K562 (cell line): ENCODE measurements at regions not wholly inside any gene's neighbourhood (a gene's known extent, or its start where the extent isn't known, plus 50 kb on each side); places are given as distances from the start of the nearest gene placed in this dataset.

ENCODE experiments used
- ATAC-seq: fragments of 200-7000 bp; cut with Tn5 transposase; 3 replicates; pipeline ENCODE4 v1.9.1; 2020; ENCODE audit warnings: moderate library complexity
- BruUV-seq: library from RNA; stranded (reverse); fragments of 400-500 nt; replicated peaks from 2 replicates; lab custom pipeline; 2021; lab: Mats Ljungman, UMichigan
- CTCF ChIA-PET: fragments of 300-600 bp; formaldehyde crosslinking; extraction: SDS; loops from one replicate; lab custom pipeline; 2021; ENCODE audit warnings: low intra/inter-chr PET ratio; lab: Yijun Ruan, JAX
- POLR2A ChIA-PET: fragments of 300-600, 350-650 bp; sonication (Branson Sonifier 250); formaldehyde crosslinking; extraction: SDS; loops from one replicate; lab custom pipeline; 2021; ENCODE audit warnings: antibody characterized with exemption, inconsistent platforms; lab: Yijun Ruan, JAX
- DNase-seq, 4 experiments: peaks; one replicate each; pipeline versions ENCODE4 v3.0.0 to v3.0.0-alpha.2; 2011 to 2018; ENCODE audit warnings: low spot score in 3 of 4, mixed read lengths in 3 of 4; ENCODE audit errors: extremely low read depth in 1 of 4
- FAIRE-seq: peaks from 2 replicates; lab custom pipeline; 2011; peaks lifted over from hg19 to GRCh38; lab: Jason Lieb, UNC
- H2AFZ ChIP-seq: 2 replicates; pipeline ENCODE4 v1.6.0; 2011; ENCODE audit warnings: low read depth, low read length, control low read depth, inconsistent platforms
- H3K27ac ChIP-seq: fragments of 200-600 bp; 3 replicates; pipeline ENCODE4 v1.8.0; 2011; ENCODE audit warnings: low read depth, mild to moderate bottlenecking, control low read depth, inconsistent platforms, low read length, moderate library complexity, mixed read lengths; ENCODE audit errors: extremely low read depth
- H3K27me3 ChIP-seq, 2 experiments: fragments of 300-600 bp in 1 of 2; 2 replicates in 1 of 2; 3 replicates in 1 of 2; pipeline versions ENCODE4 v1.6.0 to v1.8.0; 2011; ENCODE audit warnings: inconsistent platforms in 2 of 2, low read length in 2 of 2, mild to moderate bottlenecking in 1 of 2, mixed read lengths in 1 of 2, moderate library complexity in 1 of 2; ENCODE audit not compliant: control insufficient read depth in 2 of 2, insufficient read depth in 2 of 2
- H3K36me3 ChIP-seq: fragments of 300-600 bp; 3 replicates; pipeline ENCODE4 v1.8.0; 2011; ENCODE audit warnings: mild to moderate bottlenecking, low read length, inconsistent platforms; ENCODE audit not compliant: control insufficient read depth, insufficient read depth
- H3K4me1 ChIP-seq, 2 experiments: fragments of 200-600 bp in 1 of 2; replicated peaks in 1 of 2; 2 replicates in 1 of 2; 3 replicates in 1 of 2; pipeline versions ENCODE4 v1.5.1 to v1.8.0; 2011; ENCODE audit warnings: inconsistent platforms in 2 of 2, low read length in 2 of 2, mild to moderate bottlenecking in 1 of 2, mixed read lengths in 1 of 2, moderate library complexity in 1 of 2; ENCODE audit not compliant: control insufficient read depth in 2 of 2, insufficient read depth in 2 of 2
- H3K4me2 ChIP-seq: 2 replicates; pipeline ENCODE4 v1.6.1; 2011; ENCODE audit warnings: low read length, control low read depth, inconsistent platforms, mixed read lengths; ENCODE audit not compliant: insufficient read depth
- H3K4me3 ChIP-seq: fragments of 200-600 bp; sonication (generic), shearing (Covaris generic); 2 replicates; pipeline ENCODE4 v1.5.1; 2016; ENCODE audit warnings: control low read depth, inconsistent platforms
- H3K79me2 ChIP-seq: fragments of 200-600 bp; 3 replicates; pipeline ENCODE4 v1.8.0; 2011; ENCODE audit warnings: low read length, inconsistent platforms; ENCODE audit not compliant: control insufficient read depth, insufficient read depth
- H3K9ac ChIP-seq, 2 experiments: 2 replicates each; pipeline versions ENCODE4 v1.6.0 to v1.6.1; 2011; ENCODE audit warnings: low read depth in 2 of 2, low read length in 2 of 2, control low read depth in 1 of 2, inconsistent platforms in 1 of 2, mild to moderate bottlenecking in 1 of 2, mixed read lengths in 1 of 2; ENCODE audit not compliant: insufficient read depth in 1 of 2
- H3K9me1 ChIP-seq: one replicate; pipeline ENCODE4 v1.6.0; 2011; ENCODE audit warnings: inconsistent platforms, mild to moderate bottlenecking, low read length, moderate library complexity; ENCODE audit not compliant: control insufficient read depth, insufficient read depth
- H3K9me3 ChIP-seq: replicated peaks from 2 replicates; pipeline ENCODE4 v1.5.1; 2011; ENCODE audit warnings: low read depth, low read length, inconsistent platforms; ENCODE audit not compliant: control insufficient read depth, insufficient read depth
- H4K20me1 ChIP-seq: replicated peaks from 2 replicates; pipeline ENCODE4 v1.6.1; 2011; ENCODE audit warnings: low read length, inconsistent platforms, mixed read lengths; ENCODE audit not compliant: control insufficient read depth, insufficient read depth
- CHCHD3 ChIP-seq: fragments of 250-450 bp; sonication (Bioruptor Pico); IDR thresholded peaks from 2 replicates; pipeline ENCODE4 v2.1.2; 2022; ENCODE audit warnings: mild to moderate bottlenecking
- DIDO1 ChIP-seq: fragments of 450-650 bp; IDR thresholded peaks from 2 replicates; pipeline ENCODE4 v1.6.1; 2016; ENCODE audit warnings: low read depth, missing biosample characterization, missing genetic modification characterization
- KAT2B ChIP-seq: IDR thresholded peaks from one replicate; pipeline ENCODE4 v1.6.1; 2012; ENCODE audit warnings: low read depth, mild to moderate bottlenecking, control low read depth, inconsistent platforms, low read length, moderate library complexity
- MCM3 ChIP-seq: fragments of 450-650 bp; IDR thresholded peaks from 2 replicates; pipeline ENCODE4 v1.6.1; 2016
- PHB ChIP-seq: fragments of 250-450 bp; sonication (Bioruptor Pico); IDR thresholded peaks from 2 replicates; pipeline ENCODE4 v1.5.0; 2021
- SMAD2 ChIP-seq: fragments of 150-350 bp; IDR thresholded peaks from 2 replicates; pipeline ENCODE4 v1.6.1; 2014; ENCODE audit warnings: low read depth, mild to moderate bottlenecking, low read length
- ZNF217 ChIP-seq: sonication (generic); formaldehyde crosslinking; IDR thresholded peaks from 2 replicates; pipeline ENCODE4 v1.8.0; 2022; ENCODE audit warnings: mild to moderate bottlenecking, missing genetic modification reagents
- ZNF75A ChIP-seq: fragments of 450-650 bp; formaldehyde crosslinking; IDR thresholded peaks from 2 replicates; pipeline ENCODE4 v1.4.0; 2020; ENCODE audit warnings: mild to moderate bottlenecking
- WGBS: fragments of 100-300 bp; shearing (Covaris generic); methylation state at CpG from one replicate; pipeline ENCODE4 v1.1.6; 2016; ENCODE audit warnings: low coverage, mixed read lengths; ENCODE audit not compliant: insufficient coverage; ENCODE audit errors: missing lambda C conversion rate; 5-methylcytosine and 5-hydroxymethylcytosine counted together
- in situ Hi-C: fragments of 300-500 bp; cut with MboI; formaldehyde crosslinking; loops from 4 replicates; pipeline ENCODE4 v1.15.0; 2018; ENCODE audit warnings: inconsistent platforms, mixed read lengths
- intact Hi-C: fragments of 100-400 bp; cut with micrococcal nuclease; formaldehyde crosslinking; loops from 2 replicates; pipeline ENCODE4 v1.14.2; 2022
- TF ChIP-seq, protein P1 (sequence below): fragments of 450-650 bp; IDR thresholded peaks from 2 replicates; pipeline ENCODE4 v1.6.1; 2014; ENCODE audit warnings: low read depth, mild to moderate bottlenecking, moderate library complexity, borderline replicate concordance
- TF ChIP-seq, protein P2 (sequence below): fragments of 450-650 bp; IDR thresholded peaks from 2 replicates; pipeline ENCODE4 v1.6.1; 2016; ENCODE audit warnings: antibody characterized with exemption
- TF ChIP-seq, protein P3 (sequence below): fragments of 250-450 bp; sonication (Bioruptor Pico); IDR thresholded peaks from 2 replicates; pipeline ENCODE4 v1.8.0; 2022; ENCODE audit warnings: moderate library complexity, mild to moderate bottlenecking, inconsistent platforms

DNA sequence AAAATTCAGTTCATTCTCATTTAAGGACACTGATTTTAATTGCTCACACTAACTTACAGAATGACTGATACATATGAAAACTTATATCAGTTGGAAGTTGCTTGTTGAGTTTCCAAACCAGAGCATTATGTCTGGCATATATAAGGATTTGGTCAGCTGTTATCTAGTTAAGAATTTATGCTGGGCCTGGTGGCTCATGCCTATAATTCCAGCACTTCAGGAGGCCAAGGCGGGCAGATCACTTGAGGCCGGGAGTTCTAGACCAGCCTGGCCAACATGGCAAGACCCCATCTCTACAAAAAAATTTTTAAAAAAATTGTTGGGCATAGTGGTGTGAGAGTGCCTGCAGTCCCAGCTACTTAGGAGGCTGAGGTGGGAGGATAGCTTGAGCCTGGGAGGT lies 73.1 kb downstream of the SPRY1 start:
- no peak for ATAC-seq
- peaks cover 8 to 11% of the 10 kb centered on the region in 2 experiments; a peak in 3 of 5 replicates for H3K27me3 ChIP-seq
- H3K79me2 ChIP-seq: no peaks in the 10 kb centered on the region
- H3K36me3 ChIP-seq: no peaks in the 10 kb centered on the region
- POLR2A ChIA-PET: no interaction called here
- H3K4me1 ChIP-seq: no peaks in the 10 kb centered on the region
- H3K27ac ChIP-seq: no peak overlapping the region
- no peaks in the 10 kb centered on the region for H4K20me1 ChIP-seq
- no TSS peak for BruUV-seq
- no peak overlapping the region for H3K4me2 ChIP-seq
- no peak overlapping the region for H3K9ac ChIP-seq
- no peak for DNase-seq
- FAIRE-seq: no peak
- H3K4me3 ChIP-seq: no peak overlapping the region
- no peak overlapping the region for H2AFZ ChIP-seq
- intact Hi-C loops: no loop called here
- no peaks in the 10 kb centered on the region for H3K9me3 ChIP-seq
- CTCF ChIA-PET: no interaction called here
- 4% methylated on average over 2 of the region's 2 CpGs for WGBS
- in situ Hi-C loops: no loop called here
- TF ChIP-seq, protein P1, sequence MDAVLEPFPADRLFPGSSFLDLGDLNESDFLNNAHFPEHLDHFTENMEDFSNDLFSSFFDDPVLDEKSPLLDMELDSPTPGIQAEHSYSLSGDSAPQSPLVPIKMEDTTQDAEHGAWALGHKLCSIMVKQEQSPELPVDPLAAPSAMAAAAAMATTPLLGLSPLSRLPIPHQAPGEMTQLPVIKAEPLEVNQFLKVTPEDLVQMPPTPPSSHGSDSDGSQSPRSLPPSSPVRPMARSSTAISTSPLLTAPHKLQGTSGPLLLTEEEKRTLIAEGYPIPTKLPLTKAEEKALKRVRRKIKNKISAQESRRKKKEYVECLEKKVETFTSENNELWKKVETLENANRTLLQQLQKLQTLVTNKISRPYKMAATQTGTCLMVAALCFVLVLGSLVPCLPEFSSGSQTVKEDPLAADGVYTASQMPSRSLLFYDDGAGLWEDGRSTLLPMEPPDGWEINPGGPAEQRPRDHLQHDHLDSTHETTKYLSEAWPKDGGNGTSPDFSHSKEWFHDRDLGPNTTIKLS: no peak
- TF ChIP-seq ZNF217 (CRISPR knock-in tag): no peak
- TF ChIP-seq DIDO1: no peak
- no peaks in the 10 kb centered on the region for H3K9me1 ChIP-seq

DNA sequence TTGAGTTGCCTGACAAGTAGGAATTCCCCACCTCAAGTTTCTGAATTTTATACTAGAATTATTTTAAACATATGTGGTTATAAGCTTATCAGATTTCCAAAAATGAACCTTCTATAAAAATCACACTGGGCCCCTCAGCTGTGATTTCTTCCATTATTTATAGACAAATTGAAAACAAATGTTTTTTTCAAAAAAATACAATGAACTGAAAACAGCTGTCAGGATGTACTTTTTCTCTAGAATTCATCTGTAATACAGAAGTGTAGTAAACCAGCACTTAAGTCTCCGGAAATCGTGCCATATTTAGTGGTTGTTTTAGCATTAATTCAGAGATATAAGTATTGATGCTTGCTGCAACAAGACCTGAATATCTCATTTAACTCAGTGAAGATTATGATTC lies 74.0 kb downstream of the SPRY1 start:
- ATAC-seq: no peak
- Histone ChIP-seq H3K36me3 (no peaks in the 10 kb centered on the region), H3K79me2 (no peaks in the 10 kb centered on the region), H3K9me1 (no peaks in the 10 kb centered on the region), H3K4me2 (no peak overlapping the region), H3K9me3 (no peaks in the 10 kb centered on the region), H3K27ac (no peak overlapping the region), H3K4me1 (no peaks in the 10 kb centered on the region), H3K9ac (no peak overlapping the region), H2AFZ (no peak overlapping the region), H3K27me3 (peaks cover 8 to 9% of the 10 kb centered on the region in 2 experiments; a peak in 2 of 5 replicates), H4K20me1 (no peaks in the 10 kb centered on the region), H3K4me3 (no peak overlapping the region)
- ChIA-PET CTCF (no interaction called here), POLR2A (no interaction called here)
- BruUV-seq: no TSS peak
- WGBS: 0% methylated on average over 2 of the region's 2 CpGs
- in situ Hi-C loops: no loop called here
- no peak for DNase-seq
- FAIRE-seq: no peak
- intact Hi-C loops: no loop called here
- no peak for TF ChIP-seq CHCHD3 (CRISPR knock-in tag)
- TF ChIP-seq, protein P2, sequence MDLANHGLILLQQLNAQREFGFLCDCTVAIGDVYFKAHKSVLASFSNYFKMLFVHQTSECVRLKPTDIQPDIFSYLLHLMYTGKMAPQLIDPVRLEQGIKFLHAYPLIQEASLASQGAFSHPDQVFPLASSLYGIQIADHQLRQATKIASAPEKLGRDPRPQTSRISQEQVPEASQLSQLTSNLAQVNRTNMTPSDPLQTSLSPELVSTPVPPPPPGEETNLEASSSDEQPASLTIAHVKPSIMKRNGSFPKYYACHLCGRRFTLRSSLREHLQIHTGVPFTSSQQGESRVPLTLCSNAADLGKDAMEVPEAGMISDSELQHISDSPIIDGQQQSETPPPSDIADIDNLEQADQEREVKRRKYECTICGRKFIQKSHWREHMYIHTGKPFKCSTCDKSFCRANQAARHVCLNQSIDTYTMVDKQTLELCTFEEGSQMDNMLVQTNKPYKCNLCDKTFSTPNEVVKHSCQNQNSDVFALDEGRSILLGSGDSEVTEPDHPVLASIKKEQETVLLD: no peak
- no peak for TF ChIP-seq MCM3
- TF ChIP-seq KAT2B: no peak
- TF ChIP-seq ZNF75A (CRISPR knock-in tag): no peak
- no peak for TF ChIP-seq PHB (CRISPR knock-in tag)
- TF ChIP-seq, protein P3, sequence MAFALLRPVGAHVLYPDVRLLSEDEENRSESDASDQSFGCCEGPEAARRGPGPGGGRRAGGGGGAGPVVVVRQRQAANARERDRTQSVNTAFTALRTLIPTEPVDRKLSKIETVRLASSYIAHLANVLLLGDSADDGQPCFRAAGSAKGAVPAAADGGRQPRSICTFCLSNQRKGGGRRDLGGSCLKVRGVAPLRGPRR (CRISPR knock-in tag): no peak
- no peak for TF ChIP-seq SMAD2
